ENCODE measurements at regions not wholly inside any gene's neighbourhood (a gene's known extent, or its start where the extent isn't known, plus 50 kb on each side); places are given as distances from the start of the nearest gene placed in this dataset.

- Histone ChIP-seq H3K36me3 (replicated peaks; ENCODE audit: low read depth, low read length) (no peaks in the 10 kb centered on the region), H4K20me1 (ENCODE audit: insufficient read depth, low read length) (no peaks in the 10 kb centered on the region), H2AFZ (ENCODE audit: low read depth, low read length) (no peak overlapping the region), H3K9ac (ENCODE audit: low read length) (no peak overlapping the region), H3K27me3 (ENCODE audit: low read depth, low read length) (no peaks in the 10 kb centered on the region), H3K4me3 (ENCODE audit: low read length) (no peak overlapping the region), H3K9me3 (ENCODE audit: insufficient read depth, low read length) (no peaks in the 10 kb centered on the region), H3K4me1 (ENCODE audit: low read length) (peaks cover 4% of the 10 kb centered on the region), H3K27ac (ENCODE audit: low read length) (no peak overlapping the region), H3K4me2 (ENCODE audit: low read length) (no peak overlapping the region), H3K79me2 (ENCODE audit: low read length) (no peaks in the 10 kb centered on the region)
- no peak for TF ChIP-seq EZH2phosphoT487 (IDR thresholded peaks at IDR 0.05; ENCODE audit: low read depth)
- TF ChIP-seq CTCF (IDR thresholded peaks at IDR 0.05; ENCODE audit: low read depth, low read length) = no peak
Measured at GRCh38 chr2:129678751-129679150, 300.7 kb upstream of the RAB6C start.

- TF ChIP-seq CTCF (IDR thresholded peaks at IDR 0.05; ENCODE audit: low read depth, low read length) (no peak), EZH2phosphoT487 (IDR thresholded peaks at IDR 0.05; ENCODE audit: low read depth) (no peak)
- Histone ChIP-seq H3K4me2 (ENCODE audit: low read length) (no peak overlapping the region), H3K4me3 (ENCODE audit: low read length) (no peak overlapping the region), H4K20me1 (ENCODE audit: insufficient read depth, low read length) (no peaks in the 10 kb centered on the region), H3K9ac (ENCODE audit: low read length) (no peak overlapping the region), H3K9me3 (ENCODE audit: insufficient read depth, low read length) (no peaks in the 10 kb centered on the region), H3K27me3 (ENCODE audit: low read depth, low read length) (no peaks in the 10 kb centered on the region), H2AFZ (ENCODE audit: low read depth, low read length) (no peak overlapping the region), H3K27ac (ENCODE audit: low read length) (no peak overlapping the region), H3K79me2 (ENCODE audit: low read length) (no peaks in the 10 kb centered on the region), H3K36me3 (replicated peaks; ENCODE audit: low read depth, low read length) (no peaks in the 10 kb centered on the region), H3K4me1 (ENCODE audit: low read length) (no peaks in the 10 kb centered on the region)
Measured at GRCh38 chr2:129681788-129682187, 297.7 kb upstream of the RAB6C start.

GRCh38 chr2:129689653-129690448 lies 289.6 kb upstream of the RAB6C start:
- Histone ChIP-seq H3K4me1 (ENCODE audit: low read length) (no peaks in the 10 kb centered on the region), H3K27ac (ENCODE audit: low read length) (no peak overlapping the region), H3K9me3 (ENCODE audit: insufficient read depth, low read length) (no peaks in the 10 kb centered on the region), H2AFZ (ENCODE audit: low read depth, low read length) (no peak overlapping the region), H3K79me2 (ENCODE audit: low read length) (no peaks in the 10 kb centered on the region), H4K20me1 (ENCODE audit: insufficient read depth, low read length) (no peaks in the 10 kb centered on the region), H3K36me3 (replicated peaks; ENCODE audit: low read depth, low read length) (no peaks in the 10 kb centered on the region), H3K4me2 (ENCODE audit: low read length) (no peak overlapping the region), H3K4me3 (ENCODE audit: low read length) (no peak overlapping the region), H3K9ac (ENCODE audit: low read length) (no peak overlapping the region), H3K27me3 (ENCODE audit: low read depth, low read length) (no peaks in the 10 kb centered on the region)
- TF ChIP-seq CTCF (IDR thresholded peaks at IDR 0.05; ENCODE audit: low read depth, low read length) (no peak), EZH2phosphoT487 (IDR thresholded peaks at IDR 0.05; ENCODE audit: low read depth) (no peak)

- Histone ChIP-seq H3K4me2 (ENCODE audit: low read length) (no peak overlapping the region), H3K9ac (ENCODE audit: low read length) (no peak overlapping the region)
- no peak for TF ChIP-seq CTCF (IDR thresholded peaks at IDR 0.05; ENCODE audit: low read depth, low read length)
Measured at GRCh38 chr2:129695496-129695895, 284.0 kb upstream of the RAB6C start.

More at GRCh38 chr2:129695496-129695895, 284.0 kb upstream of the RAB6C start:
- H3K27ac ChIP-seq (ENCODE audit: low read length) = no peak overlapping the region
- no peaks in the 10 kb centered on the region for H3K9me3 ChIP-seq (ENCODE audit: insufficient read depth, low read length)
- H3K4me3 ChIP-seq (ENCODE audit: low read length) = no peak overlapping the region
- H3K36me3 ChIP-seq (replicated peaks; ENCODE audit: low read depth, low read length) = no peaks in the 10 kb centered on the region
- no peaks in the 10 kb centered on the region for H3K4me1 ChIP-seq (ENCODE audit: low read length)
- no peaks in the 10 kb centered on the region for H3K27me3 ChIP-seq (ENCODE audit: low read depth, low read length)
- H4K20me1 ChIP-seq (ENCODE audit: insufficient read depth, low read length) = no peaks in the 10 kb centered on the region
- H3K79me2 ChIP-seq (ENCODE audit: low read length) = no peaks in the 10 kb centered on the region
- no peak overlapping the region for H2AFZ ChIP-seq (ENCODE audit: low read depth, low read length)
